Endodermal cell (in vitro differentiated cells): ENCODE measurements at regions not wholly inside any gene's neighbourhood (a gene's known extent, or its start where the extent isn't known, plus 50 kb on each side); places are given as distances from the start of the nearest gene placed in this dataset.

Source experiments
- DNase-seq: peaks from one replicate; pipeline ENCODE4 v3.0.0-alpha.2; 2017
- H3K27ac ChIP-seq: 2 replicates; pipeline ENCODE4 v1.5.1; 2013; ENCODE audit warnings: mild to moderate bottlenecking, low read depth, low read length, moderate library complexity
- H3K27me3 ChIP-seq: 2 replicates; pipeline ENCODE4 v1.6.1; 2013; ENCODE audit warnings: mild to moderate bottlenecking, low read length, moderate library complexity; ENCODE audit not compliant: insufficient read depth, control insufficient read depth, poor library complexity, severe bottlenecking
- H3K36me3 ChIP-seq: 2 replicates; pipeline ENCODE4 v1.7.0; 2013; ENCODE audit warnings: mild to moderate bottlenecking, low read length, moderate library complexity; ENCODE audit not compliant: control insufficient read depth, insufficient read depth
- H3K4me1 ChIP-seq: one replicate; pipeline ENCODE4 v1.7.0; 2013; ENCODE audit warnings: low read length; ENCODE audit not compliant: control insufficient read depth, insufficient read depth
- H3K4me3 ChIP-seq: 2 replicates; pipeline ENCODE4 v1.5.1; 2013; ENCODE audit warnings: mild to moderate bottlenecking, low read length, moderate library complexity
- H3K9ac ChIP-seq: 2 replicates; pipeline ENCODE4 v1.6.1; 2013; ENCODE audit warnings: mild to moderate bottlenecking, low read length, moderate library complexity; ENCODE audit not compliant: poor library complexity, severe bottlenecking; ENCODE audit errors: extremely low read depth
- H3K9me3 ChIP-seq: 2 replicates; pipeline ENCODE4 v1.6.1; 2013; ENCODE audit warnings: mild to moderate bottlenecking, low read length, moderate library complexity; ENCODE audit not compliant: control insufficient read depth
- H3K27ac Mint-ChIP-seq: 2 replicates; pipeline ENCODE4 v1.8.0; 2020; ENCODE audit warnings: mixed read lengths
- H3K27me3 Mint-ChIP-seq: 2 replicates; pipeline ENCODE4 v1.8.0; 2021; ENCODE audit warnings: mild to moderate bottlenecking, mixed read lengths; ENCODE audit not compliant: insufficient read depth
- H3K36me3 Mint-ChIP-seq: 2 replicates; pipeline ENCODE4 v1.8.0; 2020; ENCODE audit warnings: low read depth, mixed read lengths
- H3K4me1 Mint-ChIP-seq: 2 replicates; pipeline ENCODE4 v1.8.0; 2020; ENCODE audit warnings: mixed read lengths
- H3K4me3 Mint-ChIP-seq: 2 replicates; pipeline ENCODE4 v1.8.0; 2020; ENCODE audit warnings: mild to moderate bottlenecking, moderate library complexity, mixed read lengths
- H3K9me3 Mint-ChIP-seq: 2 replicates; pipeline ENCODE4 v1.8.0; 2020; ENCODE audit warnings: mild to moderate bottlenecking, mixed read lengths
- CTCF ChIP-seq: fragments of 200-600 bp; sonication (generic); conservative IDR thresholded peaks from 2 replicates; pipeline ENCODE4 v1.5.0; 2021; ENCODE audit warnings: antibody characterized with exemption, mild to moderate bottlenecking
- WGBS, 2 experiments: methylation state at CpG; one replicate each; pipeline versions ENCODE4 v1.1.5 to v1.1.7; 2013; ENCODE audit warnings: missing lambda C conversion rate in 2 of 2, mixed read lengths in 1 of 2; ENCODE audit not compliant: insufficient coverage in 1 of 2, insufficient read length in 1 of 2; 5-methylcytosine and 5-hydroxymethylcytosine counted together

DNA sequence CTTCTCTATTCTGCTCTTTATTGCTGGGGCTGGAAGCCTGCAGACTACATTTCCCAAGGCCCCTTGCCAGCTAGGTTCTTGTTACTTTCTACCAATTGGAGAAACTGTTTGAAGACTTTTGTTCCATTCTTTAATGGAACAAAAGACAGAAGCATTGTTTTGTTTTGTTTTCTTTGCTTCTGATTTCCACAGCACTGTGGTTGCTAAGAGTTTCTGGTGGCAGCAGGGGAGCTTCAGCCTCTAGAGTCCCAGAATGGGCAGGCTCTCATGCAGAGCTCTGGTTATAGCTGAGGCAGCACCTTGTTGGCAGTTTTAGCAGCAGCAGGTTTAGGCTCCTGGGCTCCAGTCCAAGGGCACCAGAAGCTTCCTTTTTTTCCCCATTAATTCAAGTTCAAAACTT, 234.3 kb downstream of the ETAA1 start:
- no peaks in the 10 kb centered on the region for H3K9me3 Mint-ChIP-seq
- Histone ChIP-seq H3K4me3 (no peak overlapping the region), H3K36me3 (no peaks in the 10 kb centered on the region), H3K27me3 (no peaks in the 10 kb centered on the region), H3K27ac (no peak overlapping the region), H3K4me1 (no peaks in the 10 kb centered on the region), H3K9me3 (no peaks in the 10 kb centered on the region), H3K9ac (no peak overlapping the region)
- DNase-seq: no peak
- TF ChIP-seq CTCF: no peak
- no peaks in the 10 kb centered on the region for H3K36me3 Mint-ChIP-seq
- no peaks in the 10 kb centered on the region for H3K27me3 Mint-ChIP-seq
- H3K4me1 Mint-ChIP-seq: no peaks in the 10 kb centered on the region
- H3K4me3 Mint-ChIP-seq: no peak overlapping the region
- H3K27ac Mint-ChIP-seq: no peak overlapping the region

GRCh38 chr2:67633212-67633856, 236.2 kb downstream of the ETAA1 start:
- TF ChIP-seq CTCF: no peak
- Histone ChIP-seq H3K27ac (no peak overlapping the region), H3K9me3 (no peaks in the 10 kb centered on the region), H3K27me3 (no peaks in the 10 kb centered on the region), H3K4me1 (no peaks in the 10 kb centered on the region), H3K4me3 (no peak overlapping the region), H3K36me3 (no peaks in the 10 kb centered on the region), H3K9ac (no peak overlapping the region)
- no peak overlapping the region for H3K4me3 Mint-ChIP-seq
- 63 to 67% methylated on average over 3 of the region's 3 CpGs for WGBS, 2 experiments
- no peaks in the 10 kb centered on the region for H3K36me3 Mint-ChIP-seq
- no peaks in the 10 kb centered on the region for H3K4me1 Mint-ChIP-seq
- peaks cover 6% of the 10 kb centered on the region for H3K27me3 Mint-ChIP-seq
- no peak overlapping the region for H3K27ac Mint-ChIP-seq
- no peaks in the 10 kb centered on the region for H3K9me3 Mint-ChIP-seq
- DNase-seq: no peak

- no peaks in the 10 kb centered on the region for H3K9me3 ChIP-seq
- Mint-ChIP-seq H3K27ac (no peak overlapping the region), H3K9me3 (no peaks in the 10 kb centered on the region), H3K36me3 (no peaks in the 10 kb centered on the region), H3K27me3 (peaks cover 17% of the 10 kb centered on the region), H3K4me3 (no peak overlapping the region), H3K4me1 (no peaks in the 10 kb centered on the region)
- 52 to 53% methylated on average over 3 of the region's 3 CpGs for WGBS, 2 experiments
- no peaks in the 10 kb centered on the region for H3K4me1 ChIP-seq
- H3K36me3 ChIP-seq: no peaks in the 10 kb centered on the region
- TF ChIP-seq CTCF: no peak
- no peak overlapping the region for H3K4me3 ChIP-seq
- H3K9ac ChIP-seq: no peak overlapping the region
- no peak overlapping the region for H3K27ac ChIP-seq
- no peak for DNase-seq
- peaks cover 16% of the 10 kb centered on the region for H3K27me3 ChIP-seq
Measured at GRCh38 chr2:67638146-67638545, 241.0 kb downstream of the ETAA1 start.
